ENCODE measurements at regions not wholly inside any gene's neighbourhood (a gene's known extent, or its start where the extent isn't known, plus 50 kb on each side); places are given as distances from the start of the nearest gene placed in this dataset.
"Not testable (repeated sequence)": the region's sequence is repeated elsewhere in the genome, so short reads cannot be mapped to it uniquely, and the experiment has no call there.

DNA sequence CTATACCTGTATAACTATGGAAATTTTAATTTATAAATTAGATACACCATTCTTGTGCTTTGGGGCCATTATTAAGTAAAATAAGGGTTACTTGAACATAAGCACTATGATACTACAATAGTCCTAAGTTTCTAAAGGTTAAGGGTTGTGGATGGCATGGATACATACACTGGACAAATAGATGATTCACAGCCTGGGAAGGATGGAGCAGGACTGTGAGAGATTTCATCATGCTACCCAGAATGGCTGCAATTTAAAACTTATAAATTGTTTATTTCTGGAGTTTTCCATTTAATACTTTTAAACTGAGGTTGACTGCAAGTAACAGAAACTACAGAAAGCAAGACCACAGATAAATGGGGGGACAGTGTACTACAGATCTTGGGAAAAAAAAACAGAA is 295.8 kb upstream of the ZNF804A start:
- DNase-seq (no peak), ATAC-seq (no peak)
- H3K27ac ChIP-seq (ENCODE audit: low read length): no peak overlapping the region
- no peaks in the 10 kb centered on the region for H3K9me3 ChIP-seq (ENCODE audit: control insufficient read depth, low read length)
- no peaks in the 10 kb centered on the region for H3K4me1 ChIP-seq (ENCODE audit: control insufficient read depth, insufficient read depth, low read length)
- H3K27me3 ChIP-seq (ENCODE audit: control insufficient read depth, insufficient read depth): no peaks in the 10 kb centered on the region
- no peak overlapping the region for H3K4me3 ChIP-seq (ENCODE audit: low read length)
- intact Hi-C loops (cut with DNase I): no loop called here

DNA sequence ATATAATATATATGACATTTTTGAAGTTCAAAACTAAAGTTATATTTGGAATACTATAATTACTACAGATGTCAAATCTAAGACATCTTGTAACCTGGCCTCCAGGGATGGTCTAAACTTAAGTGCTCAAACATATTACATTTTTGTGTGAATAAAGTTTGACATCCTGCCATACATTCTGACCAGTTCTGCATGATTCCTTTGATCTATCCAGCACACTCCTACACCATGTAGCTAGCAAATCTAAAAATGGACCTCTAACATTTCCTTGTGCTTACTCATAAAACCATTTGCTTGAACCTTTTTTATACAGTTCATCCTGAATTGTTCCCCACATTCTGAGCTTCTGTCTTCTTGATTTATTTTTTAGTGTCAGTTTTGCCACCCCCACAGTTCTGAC is 294.3 kb upstream of the ZNF804A start:
- H3K4me1 ChIP-seq (ENCODE audit: control insufficient read depth, insufficient read depth, low read length): no peaks in the 10 kb centered on the region
- DNase-seq (no peak), ATAC-seq (no peak)
- no peaks in the 10 kb centered on the region for H3K27me3 ChIP-seq (ENCODE audit: control insufficient read depth, insufficient read depth)
- no peak overlapping the region for H3K27ac ChIP-seq (ENCODE audit: low read length)
- H3K9me3 ChIP-seq (ENCODE audit: control insufficient read depth, low read length): no peaks in the 10 kb centered on the region
- intact Hi-C loops (cut with DNase I): no loop called here
- H3K4me3 ChIP-seq (ENCODE audit: low read length): no peak overlapping the region

DNA sequence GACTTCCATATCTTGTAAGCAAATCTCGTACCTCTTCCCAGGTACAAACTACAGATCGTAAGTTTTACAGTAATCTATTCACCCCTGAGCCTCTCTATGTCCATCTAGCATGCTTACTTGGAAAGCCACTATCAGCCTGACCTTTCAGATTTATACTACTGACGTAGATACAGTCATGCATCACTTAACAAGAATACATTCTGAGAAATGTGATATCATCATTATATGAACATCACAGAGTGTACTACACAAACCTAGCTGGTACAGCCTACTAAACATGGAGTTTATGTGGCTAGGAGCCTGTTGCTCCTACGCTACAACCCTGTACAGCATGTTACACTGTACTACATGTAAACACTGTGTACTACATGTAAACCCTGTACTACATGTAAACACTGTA is 293.2 kb upstream of the ZNF804A start:
- Histone ChIP-seq H3K27ac (ENCODE audit: low read length) (no peak overlapping the region), H3K4me1 (ENCODE audit: control insufficient read depth, insufficient read depth, low read length) (no peaks in the 10 kb centered on the region), H3K4me3 (ENCODE audit: low read length) (no peak overlapping the region), H3K9me3 (ENCODE audit: control insufficient read depth, low read length) (no peaks in the 10 kb centered on the region), H3K27me3 (ENCODE audit: control insufficient read depth, insufficient read depth) (no peaks in the 10 kb centered on the region)
- DNase-seq (no peak), ATAC-seq (no peak)
- intact Hi-C loops (cut with DNase I): no loop called here
- 68% methylated on average over 4 of the region's 4 CpGs for WGBS

DNA sequence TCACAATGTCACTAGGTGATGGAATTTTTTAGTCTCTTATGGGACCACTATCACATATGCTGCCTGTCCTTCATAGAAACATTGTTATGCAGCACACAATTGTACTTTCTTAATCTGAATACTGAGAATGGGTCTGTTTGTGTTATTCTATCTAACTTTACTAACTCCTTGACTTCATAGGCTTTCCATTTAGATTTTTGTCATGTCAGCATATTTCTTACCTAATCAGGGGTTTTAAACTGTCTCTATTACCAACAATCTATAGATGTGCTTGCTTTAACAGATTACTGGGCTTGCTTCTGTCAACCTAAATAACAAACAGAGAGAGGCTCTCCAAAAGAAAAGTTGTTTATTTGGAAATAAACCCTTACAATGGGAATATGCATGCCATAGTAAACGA is 289.6 kb upstream of the ZNF804A start:
- Histone ChIP-seq H3K27ac (ENCODE audit: low read length) (no peak overlapping the region), H3K4me3 (ENCODE audit: low read length) (no peak overlapping the region), H3K27me3 (ENCODE audit: control insufficient read depth, insufficient read depth) (no peaks in the 10 kb centered on the region), H3K9me3 (ENCODE audit: control insufficient read depth, low read length) (no peaks in the 10 kb centered on the region), H3K4me1 (ENCODE audit: control insufficient read depth, insufficient read depth, low read length) (no peaks in the 10 kb centered on the region)
- intact Hi-C loops (cut with DNase I): no loop called here
- ATAC-seq (no peak), DNase-seq (no peak)
- 65% methylated on average over 1 of the region's 1 CpG for WGBS

DNA sequence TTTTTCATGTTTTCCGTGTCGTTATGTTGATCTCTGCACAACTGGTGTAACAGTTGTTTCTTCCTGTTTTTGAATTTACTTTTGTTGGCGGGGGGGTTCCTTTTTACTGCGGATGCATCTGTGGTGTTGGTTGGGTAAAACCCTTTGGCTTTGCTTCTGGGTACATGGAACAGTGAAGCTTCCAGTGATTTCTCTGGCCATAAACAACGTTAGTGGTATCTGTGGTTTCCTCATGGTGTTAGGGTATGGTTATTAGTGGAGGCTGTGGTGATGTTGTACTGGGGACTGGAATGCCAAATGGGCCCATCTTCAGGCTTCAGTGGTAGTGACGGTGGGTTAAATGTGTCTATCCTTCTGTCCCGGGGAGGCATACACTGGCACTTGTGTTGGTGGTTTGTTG is 285.4 kb upstream of the ZNF804A start:
- no peaks in the 10 kb centered on the region for H3K27me3 ChIP-seq (ENCODE audit: control insufficient read depth, insufficient read depth)
- no peaks in the 10 kb centered on the region for H3K9me3 ChIP-seq (ENCODE audit: control insufficient read depth, low read length)
- H3K27ac ChIP-seq (ENCODE audit: low read length): no peak overlapping the region
- H3K4me3 ChIP-seq (ENCODE audit: low read length): no peak overlapping the region
- H3K4me1 ChIP-seq (ENCODE audit: control insufficient read depth, insufficient read depth, low read length): no peaks in the 10 kb centered on the region
- no peak for DNase-seq
- intact Hi-C loops (cut with DNase I): no loop called here
- 77% methylated on average over 7 of the region's 7 CpGs for WGBS
- ATAC-seq: no peak

DNA sequence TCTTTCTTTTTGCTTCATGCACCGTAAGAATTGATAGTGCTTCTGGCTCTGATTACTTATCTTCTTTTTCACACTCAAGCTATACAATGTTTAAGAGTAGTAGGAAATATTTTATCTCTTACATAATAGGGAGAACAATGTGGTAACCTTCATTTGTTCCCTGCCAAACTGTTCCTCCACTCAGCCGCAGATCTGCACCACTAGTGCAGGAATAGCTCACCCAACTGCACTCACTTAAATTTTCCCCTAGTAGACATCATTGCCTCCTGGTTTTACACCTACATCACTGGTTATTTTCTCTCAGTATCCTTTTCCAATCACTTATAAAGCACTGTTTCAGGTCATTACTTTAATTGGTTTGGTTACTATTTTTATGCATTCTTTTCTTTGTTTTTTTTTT is 283.5 kb upstream of the ZNF804A start:
- H3K4me1 ChIP-seq (ENCODE audit: control insufficient read depth, insufficient read depth, low read length): no peaks in the 10 kb centered on the region
- H3K4me3 ChIP-seq (ENCODE audit: low read length): no peak overlapping the region
- 33% methylated on average over 2 of the region's 2 CpGs for WGBS
- no peak overlapping the region for H3K27ac ChIP-seq (ENCODE audit: low read length)
- H3K9me3 ChIP-seq (ENCODE audit: control insufficient read depth, low read length): no peaks in the 10 kb centered on the region
- H3K27me3 ChIP-seq (ENCODE audit: control insufficient read depth, insufficient read depth): no peaks in the 10 kb centered on the region
- DNase-seq: no peak
- no peak for ATAC-seq
- intact Hi-C loops (cut with DNase I): no loop called here

DNA sequence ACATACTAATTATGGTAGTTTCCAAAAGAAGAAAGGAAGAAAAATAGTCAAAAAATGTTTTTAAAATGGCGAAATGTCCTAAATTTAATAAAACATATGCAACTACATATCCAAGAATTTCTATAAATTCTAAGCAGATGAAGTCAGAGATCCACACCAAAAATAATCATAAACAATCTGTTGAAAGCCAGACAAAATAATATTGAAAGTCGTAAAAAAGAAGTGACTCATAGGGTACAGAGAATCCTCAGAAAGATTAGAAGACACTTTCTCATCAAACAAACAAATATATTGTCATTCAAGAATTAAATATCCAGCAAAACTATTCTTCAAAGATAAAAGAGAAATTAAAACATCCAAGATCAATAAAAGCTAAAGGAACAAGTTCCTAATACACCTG is 281.4 kb upstream of the ZNF804A start:
- intact Hi-C loops (cut with DNase I): no loop called here

DNA sequence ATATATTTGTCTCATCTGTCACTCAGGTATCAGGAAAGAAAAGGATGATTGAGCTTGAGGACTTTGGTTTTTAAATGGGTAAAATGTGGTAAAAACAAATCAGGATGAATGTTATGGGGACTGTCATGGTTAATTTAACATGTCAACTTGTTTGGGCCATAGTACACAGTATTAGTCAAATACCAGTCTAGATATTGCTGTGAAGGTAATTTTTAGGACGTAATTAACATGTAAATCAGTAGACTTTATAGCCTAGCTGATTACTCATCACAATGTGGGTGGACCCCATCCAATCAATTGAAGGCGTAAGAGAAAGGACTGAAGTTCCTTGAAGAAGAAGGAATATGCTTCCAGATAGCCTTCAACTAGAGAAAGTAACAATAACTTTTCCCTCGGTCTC is 275.7 kb upstream of the ZNF804A start:
- no peaks in the 10 kb centered on the region for H3K4me1 ChIP-seq (ENCODE audit: control insufficient read depth, insufficient read depth, low read length)
- ATAC-seq (no peak), DNase-seq (no peak)
- no peaks in the 10 kb centered on the region for H3K27me3 ChIP-seq (ENCODE audit: control insufficient read depth, insufficient read depth)
- intact Hi-C loops (cut with DNase I): no loop called here
- no peak overlapping the region for H3K4me3 ChIP-seq (ENCODE audit: low read length)
- 80% methylated on average over 3 of the region's 3 CpGs for WGBS
- H3K9me3 ChIP-seq (ENCODE audit: control insufficient read depth, low read length): no peaks in the 10 kb centered on the region
- H3K27ac ChIP-seq (ENCODE audit: low read length): no peak overlapping the region

More for the DNA sequence above, 281.4 kb upstream of the ZNF804A start:
- DNase-seq: no peak
- Histone ChIP-seq H3K9me3 (ENCODE audit: control insufficient read depth, low read length) (no peaks in the 10 kb centered on the region), H3K27me3 (ENCODE audit: control insufficient read depth, insufficient read depth) (no peaks in the 10 kb centered on the region), H3K4me1 (ENCODE audit: control insufficient read depth, insufficient read depth, low read length) (no peaks in the 10 kb centered on the region), H3K27ac (ENCODE audit: low read length) (no peak overlapping the region), H3K4me3 (ENCODE audit: low read length) (no peak overlapping the region)
- 66% methylated on average over 2 of the region's 2 CpGs for WGBS
- ATAC-seq: no peak

DNA sequence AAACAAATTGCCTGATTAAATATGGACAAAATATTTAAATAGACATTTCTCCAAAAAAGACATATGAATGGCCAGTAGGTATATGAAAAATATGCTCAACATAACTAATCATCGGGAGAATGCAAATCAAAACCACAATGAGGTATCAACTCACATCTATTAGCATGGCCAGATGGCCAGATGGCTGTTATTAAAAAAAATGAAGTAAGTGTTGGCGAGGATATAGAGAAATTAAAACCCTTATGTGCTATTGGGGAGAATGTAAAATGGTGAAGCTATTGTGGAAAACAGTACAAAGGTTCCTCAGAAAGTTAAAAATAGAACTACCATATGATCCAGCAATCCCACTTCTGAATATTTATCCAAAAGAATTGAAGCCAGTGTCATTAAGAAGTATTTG is 272.3 kb upstream of the ZNF804A start:
- intact Hi-C loops (cut with DNase I): no loop called here
- DNase-seq (no peak), ATAC-seq (no peak)
- Histone ChIP-seq H3K27me3 (ENCODE audit: control insufficient read depth, insufficient read depth) (no peaks in the 10 kb centered on the region), H3K4me3 (ENCODE audit: low read length) (no peak overlapping the region), H3K9me3 (ENCODE audit: control insufficient read depth, low read length) (no peaks in the 10 kb centered on the region), H3K4me1 (ENCODE audit: control insufficient read depth, insufficient read depth, low read length) (no peaks in the 10 kb centered on the region), H3K27ac (ENCODE audit: low read length) (no peak overlapping the region)
- WGBS: 80% methylated on average over 2 of the region's 2 CpGs

DNA sequence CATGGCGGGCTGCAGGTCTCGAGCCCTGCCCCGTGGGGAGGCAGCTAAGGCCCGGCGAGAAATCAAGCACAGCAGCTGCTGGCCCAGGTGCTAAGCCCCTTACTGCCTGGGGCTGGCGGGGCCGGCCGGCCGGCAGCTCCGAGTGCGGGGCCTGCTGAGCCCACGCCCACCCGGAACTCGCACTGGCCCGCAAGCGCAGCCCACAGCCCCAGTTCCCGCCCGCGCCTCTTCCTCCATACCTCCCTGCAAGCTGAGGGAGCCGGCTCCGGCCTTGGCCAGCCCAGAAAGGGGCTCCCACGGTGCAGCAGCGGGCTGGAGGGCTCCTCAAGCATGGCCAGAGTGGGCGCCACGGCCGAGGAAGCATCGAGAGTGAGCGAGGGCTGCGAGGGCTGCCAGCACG is 270.5 kb upstream of the ZNF804A start:
- intact Hi-C loops (cut with DNase I); H3K27ac ChIP-seq (ENCODE audit: low read length); H3K9me3 ChIP-seq (ENCODE audit: control insufficient read depth, low read length); H3K27me3 ChIP-seq (ENCODE audit: control insufficient read depth, insufficient read depth); H3K4me3 ChIP-seq (ENCODE audit: low read length); H3K4me1 ChIP-seq (ENCODE audit: control insufficient read depth, insufficient read depth, low read length); ATAC-seq: not testable (repeated sequence)
- DNase-seq: peak in 2 of 3 donors; percentile 22
- 87% methylated on average over 30 of the region's 30 CpGs for WGBS

DNA sequence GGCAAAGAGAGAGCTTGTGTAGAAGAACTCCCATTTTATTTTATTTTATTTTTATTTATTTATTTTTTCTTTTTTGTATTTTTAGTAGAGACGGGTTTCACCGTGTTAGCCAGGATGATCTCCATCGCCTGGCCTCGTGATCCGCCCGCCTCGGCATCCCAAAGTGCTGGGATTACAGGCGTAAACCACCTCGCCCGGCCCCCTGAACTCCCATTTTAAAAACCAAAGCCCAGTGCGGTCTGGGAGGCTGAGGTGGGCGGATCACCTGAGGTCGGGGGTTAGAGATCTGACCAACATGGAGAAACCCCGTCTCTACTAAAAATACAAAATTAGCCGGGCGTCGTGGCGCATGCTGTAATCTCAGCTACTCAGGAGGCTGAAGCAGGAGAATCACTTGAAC is 267.8 kb upstream of the ZNF804A start:
- H3K27ac ChIP-seq (ENCODE audit: low read length); H3K9me3 ChIP-seq (ENCODE audit: control insufficient read depth, low read length); H3K4me3 ChIP-seq (ENCODE audit: low read length); ATAC-seq; intact Hi-C loops (cut with DNase I); H3K4me1 ChIP-seq (ENCODE audit: control insufficient read depth, insufficient read depth, low read length); H3K27me3 ChIP-seq (ENCODE audit: control insufficient read depth, insufficient read depth): not testable (repeated sequence)
- DNase-seq: peak in 1 of 3 donors; percentile 12
- 95% methylated on average over 18 of the region's 18 CpGs for WGBS

DNA sequence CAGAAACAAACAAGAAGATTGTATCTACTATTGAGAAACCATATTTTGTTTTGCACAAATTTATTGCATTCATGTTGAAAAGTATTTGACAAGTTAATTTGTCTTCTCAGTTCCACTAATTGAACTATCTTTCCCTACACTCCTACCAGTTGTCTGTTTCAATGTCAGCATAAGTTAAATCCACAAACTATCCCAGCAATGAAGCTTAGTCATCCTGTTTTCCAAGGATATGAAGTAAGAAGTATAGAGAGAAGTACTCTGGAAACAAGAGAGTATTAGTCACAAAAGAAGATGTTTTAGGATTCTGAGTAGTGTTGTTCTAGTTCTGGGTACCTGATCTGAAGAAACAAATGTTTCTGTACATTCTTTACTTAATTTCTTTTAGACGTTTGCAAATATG is 261.6 kb upstream of the ZNF804A start:
- Histone ChIP-seq H3K27me3 (ENCODE audit: control insufficient read depth, insufficient read depth) (no peaks in the 10 kb centered on the region), H3K4me3 (ENCODE audit: low read length) (no peak overlapping the region), H3K9me3 (ENCODE audit: control insufficient read depth, low read length) (no peaks in the 10 kb centered on the region), H3K27ac (ENCODE audit: low read length) (no peak overlapping the region), H3K4me1 (ENCODE audit: control insufficient read depth, insufficient read depth, low read length) (no peaks in the 10 kb centered on the region)
- no peak for ATAC-seq
- intact Hi-C loops (cut with DNase I): no loop called here
- no peak for DNase-seq
- WGBS: 49% methylated on average over 1 of the region's 1 CpG
